ENCODE measurements at regions not wholly inside any gene's neighbourhood (a gene's known extent, or its start where the extent isn't known, plus 50 kb on each side); places are given as distances from the start of the nearest gene placed in this dataset.

DNA sequence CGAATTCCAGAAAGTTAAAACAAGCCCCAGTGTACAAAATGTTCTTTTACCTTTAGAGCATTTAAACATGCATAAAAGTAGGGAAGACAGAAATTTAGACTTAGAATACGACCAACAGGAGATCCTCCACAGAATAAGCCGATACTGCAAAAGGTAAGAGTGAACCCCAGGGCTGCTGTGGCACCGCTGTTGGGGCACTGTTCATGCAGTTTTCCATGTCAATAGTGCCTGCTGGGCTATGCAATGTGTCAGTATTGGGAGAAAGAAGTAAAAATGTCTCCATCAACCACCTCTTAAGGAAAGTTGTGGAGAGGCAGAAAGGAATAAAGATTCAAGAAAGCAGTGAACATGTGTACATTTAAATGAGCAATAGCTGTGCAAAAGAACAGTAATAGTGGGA lies 326.5 kb upstream of the SEMA3C start:
- TF ChIP-seq LEF1 (IDR thresholded peaks at IDR 0.05; ENCODE audit: borderline replicate concordance) (no peak), FOXM1 (IDR thresholded peaks at IDR 0.05; ENCODE audit: borderline replicate concordance) (no peak), BHLHE40 (IDR thresholded peaks at IDR 0.05; ENCODE audit: borderline replicate concordance) (no peak), SP1 (IDR thresholded peaks at IDR 0.05) (no peak), FOXA1 (IDR thresholded peaks at IDR 0.05) (no peak), SUZ12 (IDR thresholded peaks at IDR 0.05) (no peak), FOXK2 (IDR thresholded peaks at IDR 0.05) (no peak), ARNT (IDR thresholded peaks at IDR 0.05) (no peak), TARDBP (IDR thresholded peaks at IDR 0.05) (no peak), CTBP1 (IDR thresholded peaks at IDR 0.05; ENCODE audit: borderline replicate concordance) (no peak), ELF4 (IDR thresholded peaks at IDR 0.05) (no peak), NFRKB (IDR thresholded peaks at IDR 0.05) (no peak)

Data from HEK293T (cell line).